Right lobe of liver (tissue), 4 donors: ENCODE measurements at regions not wholly inside any gene's neighbourhood (a gene's known extent, or its start where the extent isn't known, plus 50 kb on each side); places are given as distances from the start of the nearest gene placed in this dataset.

Experiments
- CTCF ChIP-seq, 4 donors: fragments of 200-600 bp in 3 of 4; fragments of 450-650 bp in 1 of 4; IDR thresholded peaks; one replicate each; pipeline versions ENCODE4 v1.5.1 to v1.8.0; 2016 to 2022; ENCODE audit warnings: antibody characterized with exemption in 4 of 4, mild to moderate bottlenecking in 2 of 4
- POLR2A ChIP-seq: fragments of 450-650 bp; IDR thresholded peaks from one replicate; pipeline ENCODE4 v1.6.1; 2017; ENCODE audit warnings: antibody characterized with exemption, mild to moderate bottlenecking
- donor health status: DM: no; HTN: no; CAD: no.
- donor health status: DM: no; HTN: no; CAD: no.
- donor health status: DM: no; HTN: yes; CAD: no.

GRCh38 chr21:38925478-38925877, 119.7 kb downstream of the ETS2 start:
- TF ChIP-seq POLR2A (no peak), CTCF (IDR thresholded peaks at IDR 0.05) (no peak)
